ENCODE measurements at regions not wholly inside any gene's neighbourhood (a gene's known extent, or its start where the extent isn't known, plus 50 kb on each side); places are given as distances from the start of the nearest gene placed in this dataset.

- Histone ChIP-seq H3K9me3 (ENCODE audit: low read length) (no peaks in the 10 kb centered on the region), H3K27ac (ENCODE audit: extremely low read length, insufficient read depth, low read length) (no peak overlapping the region), H4K20me1 (ENCODE audit: insufficient read depth, low read length) (no peaks in the 10 kb centered on the region), H3K4me3 (replicated peaks in 1 of 3; ENCODE audit: insufficient read depth in 1 of 3, low read depth in 2 of 3, low read length in 3 of 3) (no peak overlapping the region), H3K79me2 (ENCODE audit: insufficient read depth, low read length) (no peaks in the 10 kb centered on the region), H3K36me3 (replicated peaks in 1 of 2; ENCODE audit: control insufficient read depth in 1 of 2, insufficient read depth in 2 of 2, low read length in 2 of 2) (no peaks in the 10 kb centered on the region), H2AFZ (ENCODE audit: low read length) (no peak overlapping the region), H3K4me1 (ENCODE audit: insufficient read depth, low read length) (no peaks in the 10 kb centered on the region), H3K27me3 (ENCODE audit: control insufficient read depth in 1 of 2, insufficient read depth in 2 of 2, low read length in 2 of 2) (no peaks in the 10 kb centered on the region), H3K9ac (ENCODE audit: insufficient read depth, low read depth, low read length) (no peak overlapping the region), H3K4me2 (ENCODE audit: low read depth, low read length) (no peak overlapping the region)
- no TSS peak for BruUV-seq (replicated peaks)
- 0% methylated on average over 1 of the region's 1 CpG for WGBS (ENCODE audit: low lambda C conversion rate)
- in situ Hi-C loops (cut with HindIII; ENCODE audit: extremely low pct_ligation_motif_present, low pct_unique_long_range_greater_than_20kb) (no loop called here), intact Hi-C loops (cut with micrococcal nuclease; ENCODE audit: unreplicated experiment) (no loop called here)
- ChIA-PET CTCF (ENCODE audit: low intra/inter-chr PET ratio, low total read pairs) (no interaction called here), POLR2A (no interaction called here)
- no peak for TF ChIP-seq ZNF18 (CRISPR knock-in tag; IDR thresholded peaks at IDR 0.05; ENCODE audit: insufficient replicate concordance)
- DNase-seq (ENCODE audit: low spot score) (no peak), ATAC-seq (no peak), FAIRE-seq (no peak)
Measured at GRCh38 chr4:132101526-132101925, 1047.6 kb upstream of the PCDH10 start.

GRCh38 chr4:132108784-132109183, 1040.3 kb upstream of the PCDH10 start:
- H3K27me3 ChIP-seq (ENCODE audit: control insufficient read depth in 1 of 2, insufficient read depth in 2 of 2, low read length in 2 of 2): no peaks in the 10 kb centered on the region
- intact Hi-C loops (cut with micrococcal nuclease; ENCODE audit: unreplicated experiment) (no loop called here), in situ Hi-C loops (cut with HindIII; ENCODE audit: extremely low pct_ligation_motif_present, low pct_unique_long_range_greater_than_20kb) (no loop called here)
- FAIRE-seq (no peak), ATAC-seq (no peak), DNase-seq (ENCODE audit: low spot score) (no peak)
- TF ChIP-seq ZBTB37 (CRISPR knock-in tag; IDR thresholded peaks at IDR 0.05) (no peak), POLR2G (IDR thresholded peaks at IDR 0.05; ENCODE audit: low read depth, low read length) (no peak), ZNF572 (CRISPR knock-in tag; IDR thresholded peaks at IDR 0.05) (no peak), DMTF1 (CRISPR knock-in tag; IDR thresholded peaks at IDR 0.05) (no peak), ZNF850 (CRISPR knock-in tag; conservative IDR thresholded peaks at IDR 0.05) (no peak), CAMTA2 (CRISPR knock-in tag; IDR thresholded peaks at IDR 0.05; ENCODE audit: borderline replicate concordance) (no peak), PTBP1 (IDR thresholded peaks at IDR 0.05; ENCODE audit: low read depth, low read length, poor library complexity, severe bottlenecking) (no peak), ZNF879 (CRISPR knock-in tag; IDR thresholded peaks at IDR 0.05) (no peak), TGIF2 (CRISPR knock-in tag; IDR thresholded peaks at IDR 0.05) (no peak), RORA (CRISPR knock-in tag; IDR thresholded peaks at IDR 0.05) (no peak), PITX1 (CRISPR knock-in tag; IDR thresholded peaks at IDR 0.05) (no peak), MXI1 (IDR thresholded peaks at IDR 0.05; ENCODE audit: borderline replicate concordance, low read depth, low read length) (no peak)
- BruUV-seq (replicated peaks): no TSS peak
- no peak overlapping the region for H3K27ac ChIP-seq (ENCODE audit: extremely low read length, insufficient read depth, low read length)
- H4K20me1 ChIP-seq (ENCODE audit: insufficient read depth, low read length): no peaks in the 10 kb centered on the region
- no peak overlapping the region for H3K4me2 ChIP-seq (ENCODE audit: low read depth, low read length)
- POLR2A ChIA-PET: no interaction called here
- H3K79me2 ChIP-seq (ENCODE audit: insufficient read depth, low read length): no peaks in the 10 kb centered on the region
- H3K9ac ChIP-seq (ENCODE audit: insufficient read depth, low read depth, low read length): no peak overlapping the region
- no peaks in the 10 kb centered on the region for H3K36me3 ChIP-seq (replicated peaks in 1 of 2; ENCODE audit: control insufficient read depth in 1 of 2, insufficient read depth in 2 of 2, low read length in 2 of 2)
- H3K9me3 ChIP-seq (ENCODE audit: low read length): no peaks in the 10 kb centered on the region
- no peak overlapping the region for H2AFZ ChIP-seq (ENCODE audit: low read length)
- CTCF ChIA-PET (ENCODE audit: low intra/inter-chr PET ratio, low total read pairs): no interaction called here
- H3K4me1 ChIP-seq (ENCODE audit: insufficient read depth, low read length): no peaks in the 10 kb centered on the region
- no peak overlapping the region for H3K4me3 ChIP-seq (replicated peaks in 1 of 3; ENCODE audit: insufficient read depth in 1 of 3, low read depth in 2 of 3, low read length in 3 of 3)

Measured in HepG2 (cell line).